ENCODE measurements at regions not wholly inside any gene's neighbourhood (a gene's known extent, or its start where the extent isn't known, plus 50 kb on each side); places are given as distances from the start of the nearest gene placed in this dataset.
A peak's percentile ranks its signal among the peaks of the same experiment; 100 is the strongest.

GRCh38 chr12:111189792-111190191, 179.1 kb downstream of the PHETA1 start:
- no peak for DNase-seq

GRCh38 chr12:111188436-111188835, 180.5 kb downstream of the PHETA1 start:
- in situ Hi-C loops (cut with MboI; ENCODE audit: low pct_unique_long_range_greater_than_20kb, low sequenced_read_pairs), result no loop called here
- DNase-seq, result no peak

More at GRCh38 chr12:111189792-111190191, 179.1 kb downstream of the PHETA1 start:
- in situ Hi-C loops (cut with MboI; ENCODE audit: low pct_unique_long_range_greater_than_20kb, low sequenced_read_pairs), result no loop called here

- DNase-seq, result no peak
Observed at GRCh38 chr12:111186347-111186746, 182.5 kb downstream of the PHETA1 start.

GRCh38 chr12:111185889-111186227, 183.0 kb downstream of the PHETA1 start:
- no peak for DNase-seq
- in situ Hi-C loops (cut with MboI; ENCODE audit: low pct_unique_long_range_greater_than_20kb, low sequenced_read_pairs), result no loop called here

More at GRCh38 chr12:111186347-111186746, 182.5 kb downstream of the PHETA1 start:
- in situ Hi-C loops (cut with MboI; ENCODE audit: low pct_unique_long_range_greater_than_20kb, low sequenced_read_pairs), result no loop called here

GRCh38 chr12:111185206-111185888, 183.5 kb downstream of the PHETA1 start:
- in situ Hi-C loops (cut with MboI; ENCODE audit: low pct_unique_long_range_greater_than_20kb, low sequenced_read_pairs), result no loop called here

GRCh38 chr12:111184161-111184560, 184.7 kb downstream of the PHETA1 start:
- no peak for DNase-seq
- in situ Hi-C loops (cut with MboI; ENCODE audit: low pct_unique_long_range_greater_than_20kb, low sequenced_read_pairs), result no loop called here

More at GRCh38 chr12:111185206-111185888, 183.5 kb downstream of the PHETA1 start:
- DNase-seq, result no peak

- in situ Hi-C loops (cut with MboI; ENCODE audit: low pct_unique_long_range_greater_than_20kb, low sequenced_read_pairs), result no loop called here
- no peak for DNase-seq
Observed at GRCh38 chr12:111183094-111183493, 185.8 kb downstream of the PHETA1 start.

GRCh38 chr12:111182382-111182781, 186.5 kb downstream of the PHETA1 start:
- DNase-seq, result no peak

GRCh38 chr12:111181143-111181726, 187.7 kb downstream of the PHETA1 start:
- DNase-seq, result peak; percentile 70

More at GRCh38 chr12:111182382-111182781, 186.5 kb downstream of the PHETA1 start:
- in situ Hi-C loops (cut with MboI; ENCODE audit: low pct_unique_long_range_greater_than_20kb, low sequenced_read_pairs), result no loop called here

GRCh38 chr12:111180426-111181142, 188.3 kb downstream of the PHETA1 start:
- in situ Hi-C loops (cut with MboI; ENCODE audit: low pct_unique_long_range_greater_than_20kb, low sequenced_read_pairs), result no loop called here
- DNase-seq, result no peak

More at GRCh38 chr12:111181143-111181726, 187.7 kb downstream of the PHETA1 start:
- in situ Hi-C loops (cut with MboI; ENCODE audit: low pct_unique_long_range_greater_than_20kb, low sequenced_read_pairs), result no loop called here

- in situ Hi-C loops (cut with MboI; ENCODE audit: low pct_unique_long_range_greater_than_20kb, low sequenced_read_pairs), result no loop called here
Observed at GRCh38 chr12:111178181-111179081, 190.5 kb downstream of the PHETA1 start.

GRCh38 chr12:111175396-111176094, 193.3 kb downstream of the PHETA1 start:
- no peak for DNase-seq
- in situ Hi-C loops (cut with MboI; ENCODE audit: low pct_unique_long_range_greater_than_20kb, low sequenced_read_pairs), result no loop called here

More at GRCh38 chr12:111178181-111179081, 190.5 kb downstream of the PHETA1 start:
- no peak for DNase-seq

- DNase-seq, result no peak
- in situ Hi-C loops (cut with MboI; ENCODE audit: low pct_unique_long_range_greater_than_20kb, low sequenced_read_pairs), result no loop called here
Observed at GRCh38 chr12:111174961-111175345, 193.9 kb downstream of the PHETA1 start.

- in situ Hi-C loops (cut with MboI; ENCODE audit: low pct_unique_long_range_greater_than_20kb, low sequenced_read_pairs), result no loop called here
- DNase-seq, result peak; percentile 35
Observed at GRCh38 chr12:111174251-111174960, 194.5 kb downstream of the PHETA1 start.

GRCh38 chr12:111173836-111174235, 195.1 kb downstream of the PHETA1 start:
- in situ Hi-C loops (cut with MboI; ENCODE audit: low pct_unique_long_range_greater_than_20kb, low sequenced_read_pairs), result no loop called here

GRCh38 chr12:111173391-111173790, 195.5 kb downstream of the PHETA1 start:
- in situ Hi-C loops (cut with MboI; ENCODE audit: low pct_unique_long_range_greater_than_20kb, low sequenced_read_pairs), result no loop called here
- DNase-seq, result no peak

More at GRCh38 chr12:111173836-111174235, 195.1 kb downstream of the PHETA1 start:
- no peak for DNase-seq

- DNase-seq, result no peak
- in situ Hi-C loops (cut with MboI; ENCODE audit: low pct_unique_long_range_greater_than_20kb, low sequenced_read_pairs), result no loop called here
Observed at GRCh38 chr12:111172786-111173185, 196.1 kb downstream of the PHETA1 start.

- in situ Hi-C loops (cut with MboI; ENCODE audit: low pct_unique_long_range_greater_than_20kb, low sequenced_read_pairs), result no loop called here
- no peak for DNase-seq
Observed at GRCh38 chr12:111171832-111172231, 197.1 kb downstream of the PHETA1 start.

Data from KBM-7 (cell line).